PC-9 (cell line): ENCODE measurements at regions not wholly inside any gene's neighbourhood (a gene's known extent, or its start where the extent isn't known, plus 50 kb on each side); places are given as distances from the start of the nearest gene placed in this dataset.

ENCODE experiments used
- BruUV-seq: library from RNA; stranded (reverse); fragments of 400-500 nt; replicated peaks from 2 replicates; lab custom pipeline; 2021; lab: Mats Ljungman, UMichigan
- CTCF ChIA-PET: fragments of 300-600 bp; sonication (Branson Sonifier 250); formaldehyde crosslinking; loops from one replicate; lab custom pipeline; 2022; ENCODE audit warnings: antibody characterized with exemption; lab: Charles Lee
- POLR2A ChIA-PET: fragments of 300-600 bp; sonication (Branson Sonifier 250); formaldehyde crosslinking; loops from one replicate; lab custom pipeline; 2022; ENCODE audit warnings: antibody characterized with exemption; ENCODE audit not compliant: unreplicated experiment; lab: Charles Lee
- DNase-seq, 2 experiments: peaks; one replicate each; pipeline versions ENCODE4 v3.0.0 to v3.0.0-alpha.2; 2015 to 2022; ENCODE audit warnings: mixed read lengths in 1 of 2
- H2AFZ ChIP-seq: fragments of 200-600 bp; sonication (generic); 2 replicates; pipeline ENCODE4 v1.8.1; 2017; ENCODE audit warnings: antibody characterized with exemption
- H3F3A ChIP-seq: fragments of 200-600 bp; sonication (generic); 2 replicates; pipeline ENCODE4 v1.8.1; 2017; ENCODE audit warnings: antibody characterized with exemption, mild to moderate bottlenecking, low read depth; ENCODE audit not compliant: insufficient read depth
- H3K27ac ChIP-seq: fragments of 200-600 bp; sonication (generic); 2 replicates; pipeline ENCODE4 v1.6.1; 2016; ENCODE audit warnings: mixed run types
- H3K27me3 ChIP-seq: fragments of 200-600 bp; sonication (generic); 2 replicates; pipeline ENCODE4 v1.6.1; 2016; ENCODE audit warnings: low read depth, mixed run types; ENCODE audit not compliant: insufficient read depth
- H3K36me3 ChIP-seq: fragments of 200-600 bp; sonication (generic); 2 replicates; pipeline ENCODE4 v1.6.1; 2016; ENCODE audit warnings: low read depth, mixed run types
- H3K4me1 ChIP-seq: fragments of 200-600 bp; sonication (generic); replicated peaks from 2 replicates; pipeline ENCODE4 v1.6.1; 2016; ENCODE audit warnings: mixed run types; ENCODE audit not compliant: insufficient read depth
- H3K4me2 ChIP-seq: fragments of 200-600 bp; sonication (generic); 2 replicates; pipeline ENCODE4 v1.6.1; 2017; ENCODE audit warnings: mixed run types
- H3K4me3 ChIP-seq: fragments of 200-600 bp; sonication (generic); 2 replicates; pipeline ENCODE4 v1.6.1; 2016; ENCODE audit warnings: mixed run types
- H3K79me2 ChIP-seq: fragments of 200-600 bp; sonication (generic); 2 replicates; pipeline ENCODE4 v1.6.1; 2017; ENCODE audit warnings: low read depth, mixed run types
- H3K9me2 ChIP-seq: fragments of 200-600 bp; sonication (generic); 2 replicates; pipeline ENCODE4 v1.8.1; 2017; ENCODE audit warnings: mild to moderate bottlenecking; ENCODE audit not compliant: insufficient read depth
- H3K9me3 ChIP-seq: fragments of 200-600 bp; sonication (generic); 2 replicates; pipeline ENCODE4 v1.8.1; 2016; ENCODE audit warnings: low read depth; ENCODE audit not compliant: insufficient read depth
- H4K20me1 ChIP-seq: fragments of 200-600 bp; sonication (generic); 2 replicates; pipeline ENCODE4 v1.8.1; 2017; ENCODE audit not compliant: insufficient read depth
- EZH2 ChIP-seq: fragments of 200-600 bp; sonication (generic); IDR thresholded peaks from 2 replicates; pipeline ENCODE4 v1.8.0; 2017; ENCODE audit warnings: antibody characterized with exemption, low read depth
- intact Hi-C: fragments of 100-400 bp; cut with micrococcal nuclease; formaldehyde crosslinking; loops from one replicate; pipeline ENCODE4 v1.10.0; 2022; ENCODE audit not compliant: unreplicated experiment
- TF ChIP-seq, protein P1 (sequence below): fragments of 200-600 bp; sonication (generic); conservative IDR thresholded peaks from 2 replicates; pipeline ENCODE4 v1.6.1; 2017; ENCODE audit warnings: mixed run types, antibody characterized with exemption, mild to moderate bottlenecking, moderate library complexity

DNA sequence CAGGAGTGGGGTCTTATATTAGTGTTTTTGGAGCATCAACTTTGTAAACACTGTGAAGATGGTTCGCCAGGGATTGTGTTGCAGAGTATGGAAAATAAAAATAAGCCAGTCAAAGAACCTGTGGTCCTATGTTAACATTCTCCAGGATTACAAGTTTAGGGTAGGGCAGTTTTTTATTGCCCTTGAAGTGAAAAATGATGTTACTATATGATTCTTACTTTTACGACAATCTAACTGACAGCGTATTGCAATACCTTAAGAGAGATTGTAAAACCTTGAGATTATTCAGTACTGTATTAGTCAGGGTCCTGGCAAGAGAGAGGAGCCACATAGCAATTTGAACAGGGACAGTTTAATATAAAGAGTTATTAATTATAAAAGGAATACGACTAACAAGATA, 144.7 kb upstream of the ZNF608 start:
- Histone ChIP-seq H3K4me1 (no peaks in the 10 kb centered on the region), H2AFZ (no peak overlapping the region), H3F3A (no peaks in the 10 kb centered on the region), H3K4me3 (no peak overlapping the region), H3K9me3 (no peaks in the 10 kb centered on the region), H3K36me3 (no peaks in the 10 kb centered on the region), H3K9me2 (no peaks in the 10 kb centered on the region), H4K20me1 (no peaks in the 10 kb centered on the region), H3K27ac (no peak overlapping the region), H3K79me2 (no peaks in the 10 kb centered on the region), H3K4me2 (no peak overlapping the region), H3K27me3 (no peaks in the 10 kb centered on the region)
- ChIA-PET CTCF (no interaction called here), POLR2A (no interaction called here)
- BruUV-seq = no TSS peak
- TF ChIP-seq, protein P1, sequence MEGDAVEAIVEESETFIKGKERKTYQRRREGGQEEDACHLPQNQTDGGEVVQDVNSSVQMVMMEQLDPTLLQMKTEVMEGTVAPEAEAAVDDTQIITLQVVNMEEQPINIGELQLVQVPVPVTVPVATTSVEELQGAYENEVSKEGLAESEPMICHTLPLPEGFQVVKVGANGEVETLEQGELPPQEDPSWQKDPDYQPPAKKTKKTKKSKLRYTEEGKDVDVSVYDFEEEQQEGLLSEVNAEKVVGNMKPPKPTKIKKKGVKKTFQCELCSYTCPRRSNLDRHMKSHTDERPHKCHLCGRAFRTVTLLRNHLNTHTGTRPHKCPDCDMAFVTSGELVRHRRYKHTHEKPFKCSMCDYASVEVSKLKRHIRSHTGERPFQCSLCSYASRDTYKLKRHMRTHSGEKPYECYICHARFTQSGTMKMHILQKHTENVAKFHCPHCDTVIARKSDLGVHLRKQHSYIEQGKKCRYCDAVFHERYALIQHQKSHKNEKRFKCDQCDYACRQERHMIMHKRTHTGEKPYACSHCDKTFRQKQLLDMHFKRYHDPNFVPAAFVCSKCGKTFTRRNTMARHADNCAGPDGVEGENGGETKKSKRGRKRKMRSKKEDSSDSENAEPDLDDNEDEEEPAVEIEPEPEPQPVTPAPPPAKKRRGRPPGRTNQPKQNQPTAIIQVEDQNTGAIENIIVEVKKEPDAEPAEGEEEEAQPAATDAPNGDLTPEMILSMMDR = no peak
- TF ChIP-seq EZH2 = no peak
- no peak for DNase-seq
- intact Hi-C loops = no loop called here

DNA sequence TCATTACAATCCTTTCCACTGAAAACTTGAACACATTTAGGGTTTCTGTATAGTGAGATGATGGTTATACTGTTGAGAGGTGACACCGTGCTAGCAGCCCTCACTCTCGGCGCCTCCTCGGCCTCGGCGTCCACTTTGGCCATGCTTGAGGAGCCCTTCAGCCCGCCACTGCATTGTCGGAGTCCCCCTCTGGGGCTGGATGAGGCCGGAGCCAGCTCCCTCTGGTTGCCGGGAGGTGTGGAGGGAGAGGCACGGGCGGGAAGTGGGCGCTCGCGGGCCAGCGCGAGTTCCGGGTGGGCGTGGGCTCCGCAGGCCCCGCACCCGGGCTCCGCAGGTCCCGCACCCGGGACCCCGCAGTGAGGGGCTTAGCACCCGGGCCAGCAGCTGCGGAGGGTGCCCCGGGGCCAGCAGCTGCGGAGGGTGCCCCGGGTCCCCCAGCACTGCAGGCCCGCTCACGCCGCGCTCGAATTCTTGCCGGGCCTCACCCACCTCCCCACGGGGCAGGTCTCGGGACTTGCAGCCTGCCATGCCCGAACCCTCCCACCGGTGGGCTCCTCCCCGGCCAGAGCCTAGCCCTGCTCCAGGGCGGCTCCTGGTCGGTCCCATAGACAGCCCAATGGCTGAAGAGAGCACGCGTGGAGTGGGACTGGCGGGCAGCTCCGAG, 145.9 kb upstream of the ZNF608 start:
- no TSS peak for BruUV-seq

DNA sequence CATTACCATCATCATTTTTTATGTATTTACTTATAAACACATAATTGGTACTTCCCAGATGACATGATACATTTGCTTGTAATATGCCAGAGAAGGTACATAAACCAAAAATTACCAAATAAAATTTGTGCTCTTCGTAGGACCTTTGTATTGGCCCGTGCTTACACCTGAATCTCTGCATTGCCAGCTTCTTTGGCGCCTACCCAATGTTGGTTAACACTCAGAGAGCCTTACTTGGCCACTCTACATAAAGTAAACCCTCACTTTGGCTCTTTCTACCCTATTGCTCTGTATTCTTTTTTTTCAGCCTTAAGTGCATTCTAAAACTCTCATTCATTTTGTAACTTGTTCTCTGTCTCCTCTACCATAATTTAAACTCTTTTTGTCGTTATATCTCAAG, 148.1 kb upstream of the ZNF608 start:
- intact Hi-C loops = no loop called here
- DNase-seq = no peak
- Histone ChIP-seq H3K9me2 (no peaks in the 10 kb centered on the region), H3K27ac (no peak overlapping the region), H3K4me3 (no peak overlapping the region), H3K79me2 (no peaks in the 10 kb centered on the region), H2AFZ (no peak overlapping the region), H3F3A (no peaks in the 10 kb centered on the region), H3K27me3 (no peaks in the 10 kb centered on the region), H3K9me3 (no peaks in the 10 kb centered on the region), H3K4me2 (no peak overlapping the region), H4K20me1 (no peaks in the 10 kb centered on the region), H3K4me1 (no peaks in the 10 kb centered on the region), H3K36me3 (no peaks in the 10 kb centered on the region)
- no TSS peak for BruUV-seq
- ChIA-PET CTCF (no interaction called here), POLR2A (interaction anchor here (0.6 kb wide), 1 partner anchor 159 kb away, joined by 4 read pairs; no protein-coding TSS in a partner anchor)
- TF ChIP-seq, protein P1 = no peak
- TF ChIP-seq EZH2 = no peak

More for the DNA sequence above, 145.9 kb upstream of the ZNF608 start:
- ChIA-PET POLR2A (no interaction called here), CTCF (no interaction called here)
- TF ChIP-seq EZH2 = no peak
- TF ChIP-seq, protein P1 = no peak
- H4K20me1 ChIP-seq = no peaks in the 10 kb centered on the region
- no peaks in the 10 kb centered on the region for H3K4me1 ChIP-seq
- H2AFZ ChIP-seq = no peak overlapping the region
- H3K9me2 ChIP-seq = no peaks in the 10 kb centered on the region
- no peak overlapping the region for H3K27ac ChIP-seq
- H3K4me3 ChIP-seq = no peak overlapping the region
- intact Hi-C loops = no loop called here
- no peak overlapping the region for H3K4me2 ChIP-seq
- no peak for DNase-seq
- no peaks in the 10 kb centered on the region for H3K36me3 ChIP-seq
- H3K79me2 ChIP-seq = no peaks in the 10 kb centered on the region
- H3F3A ChIP-seq = no peaks in the 10 kb centered on the region
- H3K27me3 ChIP-seq = no peaks in the 10 kb centered on the region
- no peaks in the 10 kb centered on the region for H3K9me3 ChIP-seq
